HEK293 (cell line): ENCODE measurements at regions not wholly inside any gene's neighbourhood (a gene's known extent, or its start where the extent isn't known, plus 50 kb on each side); places are given as distances from the start of the nearest gene placed in this dataset.
"Not testable (repeated sequence)": the region's sequence is repeated elsewhere in the genome, so short reads cannot be mapped to it uniquely, and the experiment has no call there.

Source experiments
- CTCF ChIA-PET: fragments of 350-600 bp; formaldehyde crosslinking; extraction: SDS; loops from one replicate; lab custom pipeline; 2021; ENCODE audit warnings: antibody characterized with exemption; lab: Yijun Ruan, JAX
- POLR2A ChIA-PET: fragments of 300-600 bp; formaldehyde crosslinking; extraction: SDS; loops from one replicate; lab custom pipeline; 2020; ENCODE audit warnings: antibody characterized with exemption, inconsistent platforms; lab: Yijun Ruan, JAX
- H3K27ac ChIP-seq: fragments of 200-500 bp; sonication (Bioruptor generic); 2 replicates; pipeline ENCODE4 v1.5.1; 2014; ENCODE audit warnings: low read depth, low read length, control low read depth, inconsistent platforms; ENCODE audit errors: extremely low read depth
- H3K36me3 ChIP-seq, 2 experiments: fragments of 200-500 bp in 1 of 2; sonication (Bioruptor generic) in 1 of 2; 1 replicate in 1 of 2; 2 replicates in 1 of 2; pipeline ENCODE4 v1.5.1; 2014 to 2017; ENCODE audit warnings: inconsistent platforms in 2 of 2, low read length in 2 of 2; ENCODE audit not compliant: control insufficient read depth in 2 of 2, insufficient read depth in 1 of 2
- H3K4me1 ChIP-seq: fragments of 200-500 bp; sonication (Bioruptor generic); 2 replicates; pipeline ENCODE4 v1.5.1; 2014; ENCODE audit warnings: mild to moderate bottlenecking, low read length, inconsistent platforms; ENCODE audit not compliant: control insufficient read depth, insufficient read depth
- H3K4me3 ChIP-seq: 2 replicates; pipeline ENCODE4 v1.5.1; 2011; ENCODE audit warnings: low read depth, mild to moderate bottlenecking, control low read depth, low read length, moderate library complexity
- H3K9me3 ChIP-seq: fragments of 200-500 bp; sonication (Bioruptor generic); 2 replicates; pipeline ENCODE4 v1.5.1; 2014; ENCODE audit warnings: low read depth, low read length, inconsistent platforms; ENCODE audit not compliant: control insufficient read depth, insufficient read depth
- ELK4 ChIP-seq: IDR thresholded peaks from 2 replicates; pipeline ENCODE4 v1.6.1; 2011; ENCODE audit warnings: mild to moderate bottlenecking, low read depth, low read length, borderline replicate concordance
- GLI4 ChIP-seq: fragments of 450-650 bp; formaldehyde crosslinking; IDR thresholded peaks from 2 replicates; pipeline ENCODE4 v1.5.1; 2016; ENCODE audit warnings: missing biosample characterization, missing genetic modification characterization
- PRDM2 ChIP-seq: fragments of 450-650 bp; formaldehyde crosslinking; IDR thresholded peaks from 2 replicates; pipeline ENCODE4 v1.5.1; 2016; ENCODE audit warnings: missing biosample characterization, missing genetic modification characterization, borderline replicate concordance
- TCF7L2 ChIP-seq: IDR thresholded peaks from 2 replicates; pipeline ENCODE4 v1.6.1; 2011; ENCODE audit warnings: low read depth, mild to moderate bottlenecking, inconsistent platforms, low read length, moderate library complexity, borderline replicate concordance
- ZBTB7A ChIP-seq: fragments of 450-650 bp; formaldehyde crosslinking; IDR thresholded peaks from 2 replicates; pipeline ENCODE4 v1.5.1; 2016; ENCODE audit warnings: low read depth, missing biosample characterization, missing genetic modification characterization
- ZNF223 ChIP-seq: fragments of 450-650 bp; formaldehyde crosslinking; IDR thresholded peaks from 2 replicates; pipeline ENCODE4 v1.5.1; 2016; ENCODE audit warnings: missing biosample characterization, missing genetic modification characterization
- ZNF488 ChIP-seq: fragments of 450-650 bp; formaldehyde crosslinking; IDR thresholded peaks from 2 replicates; pipeline ENCODE4 v1.5.1; 2016; ENCODE audit warnings: missing biosample characterization, missing genetic modification characterization
- ZNF670 ChIP-seq: fragments of 450-650 bp; formaldehyde crosslinking; IDR thresholded peaks from 2 replicates; pipeline ENCODE4 v1.5.1; 2016; ENCODE audit warnings: missing biosample characterization, missing genetic modification characterization, low read depth
- ZNF791 ChIP-seq: fragments of 450-650 bp; formaldehyde crosslinking; IDR thresholded peaks from 2 replicates; pipeline ENCODE4 v1.5.1; 2016; ENCODE audit warnings: missing biosample characterization, missing genetic modification characterization
- TF ChIP-seq, protein P1 (sequence below): fragments of 450-650 bp; formaldehyde crosslinking; IDR thresholded peaks from 2 replicates; pipeline ENCODE4 v1.5.1; 2016; ENCODE audit warnings: missing biosample characterization, missing genetic modification characterization
- TF ChIP-seq, protein P2 (sequence below): fragments of 450-650 bp; formaldehyde crosslinking; IDR thresholded peaks from 2 replicates; pipeline ENCODE4 v1.5.1; 2017; ENCODE audit warnings: missing biosample characterization, missing genetic modification characterization
- TF ChIP-seq, protein P3 (sequence below): fragments of 450-650 bp; formaldehyde crosslinking; IDR thresholded peaks from 2 replicates; pipeline ENCODE4 v1.5.1; 2016; ENCODE audit warnings: missing biosample characterization, missing genetic modification characterization

GRCh38 chr7:142450695-142451094 lies 192.8 kb upstream of the PRSS58 start (continued):
- no peak for TF ChIP-seq ELK4
- TF ChIP-seq PRDM2 (tag by site-specific recombination) = no peak
- TF ChIP-seq GLI4 (tag by site-specific recombination) = no peak
- TF ChIP-seq, protein P1, sequence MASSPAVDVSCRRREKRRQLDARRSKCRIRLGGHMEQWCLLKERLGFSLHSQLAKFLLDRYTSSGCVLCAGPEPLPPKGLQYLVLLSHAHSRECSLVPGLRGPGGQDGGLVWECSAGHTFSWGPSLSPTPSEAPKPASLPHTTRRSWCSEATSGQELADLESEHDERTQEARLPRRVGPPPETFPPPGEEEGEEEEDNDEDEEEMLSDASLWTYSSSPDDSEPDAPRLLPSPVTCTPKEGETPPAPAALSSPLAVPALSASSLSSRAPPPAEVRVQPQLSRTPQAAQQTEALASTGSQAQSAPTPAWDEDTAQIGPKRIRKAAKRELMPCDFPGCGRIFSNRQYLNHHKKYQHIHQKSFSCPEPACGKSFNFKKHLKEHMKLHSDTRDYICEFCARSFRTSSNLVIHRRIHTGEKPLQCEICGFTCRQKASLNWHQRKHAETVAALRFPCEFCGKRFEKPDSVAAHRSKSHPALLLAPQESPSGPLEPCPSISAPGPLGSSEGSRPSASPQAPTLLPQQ (tag by site-specific recombination) = no peak
- TF ChIP-seq ZNF791 (tag by site-specific recombination) = no peak
- no peak for TF ChIP-seq ZNF488 (tag by site-specific recombination)
- TF ChIP-seq ZNF223 (tag by site-specific recombination) = no peak
- no peak for TF ChIP-seq TCF7L2
- TF ChIP-seq, protein P2, sequence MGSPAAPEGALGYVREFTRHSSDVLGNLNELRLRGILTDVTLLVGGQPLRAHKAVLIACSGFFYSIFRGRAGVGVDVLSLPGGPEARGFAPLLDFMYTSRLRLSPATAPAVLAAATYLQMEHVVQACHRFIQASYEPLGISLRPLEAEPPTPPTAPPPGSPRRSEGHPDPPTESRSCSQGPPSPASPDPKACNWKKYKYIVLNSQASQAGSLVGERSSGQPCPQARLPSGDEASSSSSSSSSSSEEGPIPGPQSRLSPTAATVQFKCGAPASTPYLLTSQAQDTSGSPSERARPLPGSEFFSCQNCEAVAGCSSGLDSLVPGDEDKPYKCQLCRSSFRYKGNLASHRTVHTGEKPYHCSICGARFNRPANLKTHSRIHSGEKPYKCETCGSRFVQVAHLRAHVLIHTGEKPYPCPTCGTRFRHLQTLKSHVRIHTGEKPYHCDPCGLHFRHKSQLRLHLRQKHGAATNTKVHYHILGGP = no peak
- TF ChIP-seq, all 188 proteins: peak for 0

GRCh38 chr7:142450206-142450605 lies 192.3 kb upstream of the PRSS58 start:
- Histone ChIP-seq H3K27ac (no peak overlapping the region), H3K36me3 (no peaks in the 10 kb centered on the region), H3K4me3 (no peak overlapping the region), H3K4me1 (no peaks in the 10 kb centered on the region), H3K9me3 (no peaks in the 10 kb centered on the region)
- no peak for TF ChIP-seq ZNF670 (tag by site-specific recombination)
- TF ChIP-seq, protein P3, sequence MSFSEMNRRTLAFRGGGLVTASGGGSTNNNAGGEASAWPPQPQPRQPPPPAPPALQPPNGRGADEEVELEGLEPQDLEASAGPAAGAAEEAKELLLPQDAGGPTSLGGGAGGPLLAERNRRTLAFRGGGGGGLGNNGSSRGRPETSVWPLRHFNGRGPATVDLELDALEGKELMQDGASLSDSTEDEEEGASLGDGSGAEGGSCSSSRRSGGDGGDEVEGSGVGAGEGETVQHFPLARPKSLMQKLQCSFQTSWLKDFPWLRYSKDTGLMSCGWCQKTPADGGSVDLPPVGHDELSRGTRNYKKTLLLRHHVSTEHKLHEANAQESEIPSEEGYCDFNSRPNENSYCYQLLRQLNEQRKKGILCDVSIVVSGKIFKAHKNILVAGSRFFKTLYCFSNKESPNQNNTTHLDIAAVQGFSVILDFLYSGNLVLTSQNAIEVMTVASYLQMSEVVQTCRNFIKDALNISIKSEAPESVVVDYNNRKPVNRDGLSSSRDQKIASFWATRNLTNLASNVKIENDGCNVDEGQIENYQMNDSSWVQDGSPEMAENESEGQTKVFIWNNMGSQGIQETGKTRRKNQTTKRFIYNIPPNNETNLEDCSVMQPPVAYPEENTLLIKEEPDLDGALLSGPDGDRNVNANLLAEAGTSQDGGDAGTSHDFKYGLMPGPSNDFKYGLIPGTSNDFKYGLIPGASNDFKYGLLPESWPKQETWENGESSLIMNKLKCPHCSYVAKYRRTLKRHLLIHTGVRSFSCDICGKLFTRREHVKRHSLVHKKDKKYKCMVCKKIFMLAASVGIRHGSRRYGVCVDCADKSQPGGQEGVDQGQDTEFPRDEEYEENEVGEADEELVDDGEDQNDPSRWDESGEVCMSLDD = no peak
- no peak for TF ChIP-seq ZBTB7A
- ChIA-PET CTCF (interaction anchor here (0.6 to 2.7 kb wide), 2 partner anchors 10 to 46 kb away, joined by 3 to 14 read pairs; no protein-coding TSS in a partner anchor), POLR2A (no interaction called here)

DNA sequence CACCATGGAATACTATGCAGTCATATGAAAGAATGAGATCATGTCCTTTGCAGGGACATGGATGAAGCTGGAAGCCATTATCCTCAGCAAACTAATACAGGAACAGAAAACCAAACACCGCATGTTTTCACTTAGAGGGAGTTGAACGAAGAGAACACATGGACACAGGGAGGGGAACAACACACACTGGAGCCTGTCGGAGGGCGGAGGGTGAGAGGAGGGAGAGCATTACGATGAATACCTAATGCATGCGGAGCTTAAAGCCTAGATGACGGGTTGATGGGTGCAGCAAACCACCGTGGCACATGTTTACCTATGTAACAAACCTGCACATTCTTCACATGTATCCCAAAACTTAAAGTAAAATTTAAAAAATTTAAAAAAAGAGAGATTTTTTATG lies 191.0 kb upstream of the PRSS58 start:
- H3K4me1 ChIP-seq, H3K36me3 ChIP-seq, H3K27ac ChIP-seq, H3K4me3 ChIP-seq, POLR2A ChIA-PET, H3K9me3 ChIP-seq: not testable (repeated sequence)
- CTCF ChIA-PET = interaction anchor here (0.8 to 2.7 kb wide), 4 partner anchors 10 to 34 kb away, joined by 3 to 14 read pairs (median 4); no protein-coding TSS in a partner anchor
